ENCODE measurements at regions not wholly inside any gene's neighbourhood (a gene's known extent, or its start where the extent isn't known, plus 50 kb on each side); places are given as distances from the start of the nearest gene placed in this dataset.

GRCh38 chr2:2904721-2905350 lies 472.8 kb downstream of the EIPR1 start (continued):
- TF ChIP-seq DLX4 (CRISPR knock-in tag; IDR thresholded peaks at IDR 0.05) = no peak
- TF ChIP-seq ZNF316 (IDR thresholded peaks at IDR 0.05) = no peak
- TF ChIP-seq BRCA1 (IDR thresholded peaks at IDR 0.05) = no peak
- no peak for TF ChIP-seq BRCA1 (CRISPR knock-in tag; IDR thresholded peaks at IDR 0.05)
- no peak for TF ChIP-seq HIVEP1 (CRISPR knock-in tag; IDR thresholded peaks at IDR 0.05)
- no peak for TF ChIP-seq CEBPG (CRISPR knock-in tag; IDR thresholded peaks at IDR 0.05)
- TF ChIP-seq CEBPG (tag; conservative IDR thresholded peaks at IDR 0.05 in 1 of 2, IDR thresholded peaks at IDR 0.05 in 1 of 2) = no peak
- TF ChIP-seq KDM2B (CRISPR knock-in tag; IDR thresholded peaks at IDR 0.05) = no peak
- TF ChIP-seq ZNF395 (CRISPR knock-in tag; IDR thresholded peaks at IDR 0.05) = no peak

GRCh38 chr2:2902547-2903281 lies 474.9 kb downstream of the EIPR1 start:
- Histone ChIP-seq H3K9me3 (replicated peaks; ENCODE audit: control insufficient read depth, insufficient read depth, low read depth, low read length) (no peaks in the 10 kb centered on the region), H3K9me1 (ENCODE audit: control insufficient read depth, insufficient read depth, low read length) (no peaks in the 10 kb centered on the region), H3K27me3 (ENCODE audit: control insufficient read depth in 2 of 2, insufficient read depth in 2 of 2, low read length in 2 of 2) (peaks cover 10 to 24% of the 10 kb centered on the region in 2 experiments), H4K20me1 (replicated peaks; ENCODE audit: control insufficient read depth, insufficient read depth, low read length) (no peaks in the 10 kb centered on the region), H3K27ac (ENCODE audit: extremely low read depth, low read depth, low read length) (no peak overlapping the region), H3K4me3 (no peak overlapping the region), H3K4me2 (ENCODE audit: insufficient read depth, low read length) (no peak overlapping the region), H3K9ac (ENCODE audit: insufficient read depth in 1 of 2, low read depth in 2 of 2, low read length in 2 of 2) (no peak overlapping the region), H3K36me3 (ENCODE audit: control insufficient read depth, insufficient read depth, low read length) (no peaks in the 10 kb centered on the region), H3K4me1 (replicated peaks in 1 of 2; ENCODE audit: control insufficient read depth in 2 of 2, insufficient read depth in 2 of 2, low read length in 2 of 2) (no peaks in the 10 kb centered on the region), H2AFZ (ENCODE audit: low read depth, low read length) (no peak overlapping the region), H3K79me2 (ENCODE audit: control insufficient read depth, insufficient read depth, low read length) (no peaks in the 10 kb centered on the region)
- POLR2A ChIA-PET = interaction anchor here (0.6 kb wide), 1 partner anchor 10 kb away, joined by 3 read pairs; no protein-coding TSS in a partner anchor
- CTCF ChIA-PET (ENCODE audit: low intra/inter-chr PET ratio) = no interaction called here
- peak; percentile 49 for ATAC-seq
- FAIRE-seq = no peak
- intact Hi-C loops (cut with micrococcal nuclease) = no loop called here
- no peak for DNase-seq (ENCODE audit: extremely low read depth in 1 of 4, low spot score in 3 of 4)
- WGBS (ENCODE audit: insufficient coverage, low coverage, missing lambda C conversion rate) = 3% methylated on average over 8 of the region's 8 CpGs
- in situ Hi-C loops (cut with MboI) = no loop called here
- no TSS peak for BruUV-seq (replicated peaks)
- TF ChIP-seq NFE2 (IDR thresholded peaks at IDR 0.05; ENCODE audit: low read depth) = peak; percentile 29; the same call in 1 of the 2 replicates
- TF ChIP-seq TCFL5 (CRISPR knock-in tag; conservative IDR thresholded peaks at IDR 0.05) = no peak

All from K562 (cell line).